Vagina (tissue), 2 donors: ENCODE measurements at regions not wholly inside any gene's neighbourhood (a gene's known extent, or its start where the extent isn't known, plus 50 kb on each side); places are given as distances from the start of the nearest gene placed in this dataset.

Source experiments
- DNase-seq, 2 donors: peaks; one replicate each; pipeline ENCODE4 v3.0.0-alpha.2; 2017; ENCODE audit errors: extremely low spot score in 2 of 2
- H3K27ac ChIP-seq: fragments of 200-600 bp; sonication (generic); one replicate; pipeline ENCODE4 v1.5.1; 2019
- H3K27me3 ChIP-seq: fragments of 200-600 bp; sonication (generic); one replicate; pipeline ENCODE4 v1.5.1; 2019
- H3K36me3 ChIP-seq, 2 donors: fragments of 200-600 bp; sonication (generic); one replicate each; pipeline ENCODE4 v1.5.1; 2017 to 2019
- H3K4me1 ChIP-seq: fragments of 200-600 bp; sonication (generic); one replicate; pipeline ENCODE4 v1.5.1; 2019
- H3K4me3 ChIP-seq, 2 donors: fragments of 200-600 bp; sonication (generic); 1 replicate in 1 of 2; 2 replicates in 1 of 2; pipeline ENCODE4 v1.5.1; 2016 to 2019
- H3K9me3 ChIP-seq: fragments of 200-600 bp; sonication (generic); one replicate; pipeline ENCODE4 v1.5.1; 2019
- CTCF ChIP-seq, 3 experiments: fragments of 450-650 bp in 2 of 3; fragments of 200-600 bp in 1 of 3; sonication (generic) in 1 of 3; IDR thresholded peaks; one replicate each; pipeline ENCODE4 v1.5.1; 2017 to 2019; ENCODE audit warnings: antibody characterized with exemption in 3 of 3, mild to moderate bottlenecking in 2 of 3, moderate library complexity in 2 of 3
- POLR2A ChIP-seq, 2 donors: fragments of 450-650 bp; IDR thresholded peaks; one replicate each; pipeline ENCODE4 v1.6.1; 2017; ENCODE audit warnings: antibody characterized with exemption in 2 of 2, mild to moderate bottlenecking in 2 of 2, moderate library complexity in 2 of 2
- POLR2AphosphoS5 ChIP-seq, 2 donors: sonication (generic); formaldehyde crosslinking; IDR thresholded peaks; one replicate each; pipeline ENCODE4 v1.9.0; 2017; ENCODE audit warnings: antibody characterized with exemption in 2 of 2, mild to moderate bottlenecking in 2 of 2, low read depth in 1 of 2; ENCODE audit not compliant: insufficient read depth in 1 of 2
- intact Hi-C: fragments of 100-400 bp; cut with DNase I; formaldehyde crosslinking; loops from one replicate; pipeline ENCODE4 v1.15.1; 2023

- DNase-seq: no peak
- Histone ChIP-seq H3K4me3 (no peak overlapping the region), H3K36me3 (no peaks in the 10 kb centered on the region), H3K27ac (no peak overlapping the region), H3K9me3 (no peaks in the 10 kb centered on the region), H3K27me3 (no peaks in the 10 kb centered on the region), H3K4me1 (no peaks in the 10 kb centered on the region)
- TF ChIP-seq POLR2A (IDR thresholded peaks at IDR 0.05) (no peak), CTCF (IDR thresholded peaks at IDR 0.05) (no peak), POLR2AphosphoS5 (IDR thresholded peaks at IDR 0.05; ENCODE audit: insufficient read depth in 1 of 2, low read depth in 1 of 2) (no peak)
- intact Hi-C loops: no loop called here
Measured at GRCh38 chr2:117137371-117137770, 677.1 kb upstream of the DDX18 start.

- Histone ChIP-seq H3K27me3 (no peaks in the 10 kb centered on the region), H3K9me3 (peaks cover 3% of the 10 kb centered on the region), H3K27ac (no peak overlapping the region), H3K4me3 (no peak overlapping the region), H3K4me1 (no peaks in the 10 kb centered on the region), H3K36me3 (no peaks in the 10 kb centered on the region)
- intact Hi-C loops: no loop called here
- no peak for DNase-seq
- TF ChIP-seq CTCF (IDR thresholded peaks at IDR 0.05) (no peak), POLR2AphosphoS5 (IDR thresholded peaks at IDR 0.05; ENCODE audit: insufficient read depth in 1 of 2, low read depth in 1 of 2) (no peak), POLR2A (IDR thresholded peaks at IDR 0.05) (no peak)
Measured at GRCh38 chr2:117169036-117169765, 645.3 kb upstream of the DDX18 start.

- Histone ChIP-seq H3K36me3 (no peaks in the 10 kb centered on the region), H3K4me1 (no peaks in the 10 kb centered on the region), H3K9me3 (peaks cover 3% of the 10 kb centered on the region), H3K4me3 (no peak overlapping the region), H3K27me3 (no peaks in the 10 kb centered on the region), H3K27ac (no peak overlapping the region)
- no peak for DNase-seq
- TF ChIP-seq CTCF (IDR thresholded peaks at IDR 0.05): no peak
- TF ChIP-seq POLR2A (IDR thresholded peaks at IDR 0.05): no peak
- TF ChIP-seq POLR2AphosphoS5 (IDR thresholded peaks at IDR 0.05; ENCODE audit: insufficient read depth in 1 of 2, low read depth in 1 of 2): no peak
- intact Hi-C loops: no loop called here
Measured at GRCh38 chr2:117170897-117171296, 643.6 kb upstream of the DDX18 start.

GRCh38 chr2:117179405-117179804 lies 635.1 kb upstream of the DDX18 start:
- H3K27me3 ChIP-seq: no peaks in the 10 kb centered on the region
- H3K4me3 ChIP-seq: no peak overlapping the region
- no peak overlapping the region for H3K27ac ChIP-seq
- no peak for TF ChIP-seq CTCF (IDR thresholded peaks at IDR 0.05)
- no peak for TF ChIP-seq POLR2A (IDR thresholded peaks at IDR 0.05)
- no peak for TF ChIP-seq POLR2AphosphoS5 (IDR thresholded peaks at IDR 0.05; ENCODE audit: insufficient read depth in 1 of 2, low read depth in 1 of 2)
- no peaks in the 10 kb centered on the region for H3K9me3 ChIP-seq
- DNase-seq: no peak
- H3K36me3 ChIP-seq: no peaks in the 10 kb centered on the region
- intact Hi-C loops: no loop called here
- H3K4me1 ChIP-seq: no peaks in the 10 kb centered on the region

GRCh38 chr2:117190856-117191559 lies 623.5 kb upstream of the DDX18 start:
- H3K9me3 ChIP-seq: no peaks in the 10 kb centered on the region
- no peaks in the 10 kb centered on the region for H3K4me1 ChIP-seq
- no peak overlapping the region for H3K4me3 ChIP-seq
- H3K36me3 ChIP-seq: no peaks in the 10 kb centered on the region
- intact Hi-C loops: no loop called here
- no peaks in the 10 kb centered on the region for H3K27me3 ChIP-seq
- H3K27ac ChIP-seq: no peak overlapping the region
- no peak for DNase-seq
- TF ChIP-seq CTCF (IDR thresholded peaks at IDR 0.05) (no peak), POLR2A (IDR thresholded peaks at IDR 0.05) (no peak), POLR2AphosphoS5 (IDR thresholded peaks at IDR 0.05; ENCODE audit: insufficient read depth in 1 of 2, low read depth in 1 of 2) (no peak)
